NCI-H460 (cell line): ENCODE measurements at regions not wholly inside any gene's neighbourhood (a gene's known extent, or its start where the extent isn't known, plus 50 kb on each side); places are given as distances from the start of the nearest gene placed in this dataset.

Experiments used
- DNase-seq: peaks from one replicate; pipeline ENCODE4 v3.0.0-alpha.2; 2016; ENCODE audit warnings: low read depth; ENCODE audit errors: extremely low read depth

DNA sequence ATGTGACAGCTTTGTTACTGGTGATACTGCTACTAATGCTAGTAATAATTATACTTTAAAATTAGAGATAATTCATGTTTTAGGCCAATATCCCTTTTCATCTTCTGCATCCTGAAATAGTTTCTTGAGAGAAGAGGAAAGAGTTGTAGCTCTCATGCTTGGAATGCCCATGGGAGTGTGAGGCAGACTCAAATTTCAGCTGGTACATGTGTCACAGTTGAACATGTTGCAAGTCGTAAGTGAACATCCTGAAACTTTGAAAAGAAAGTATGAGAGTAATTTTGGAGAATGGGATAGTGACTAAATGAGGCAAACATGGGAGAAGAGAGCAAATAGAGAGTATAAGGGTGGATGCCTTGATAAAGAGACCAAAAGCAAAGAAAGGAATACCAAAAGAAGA, 168.0 kb downstream of the TMTC3 start:
- DNase-seq = no peak

DNA sequence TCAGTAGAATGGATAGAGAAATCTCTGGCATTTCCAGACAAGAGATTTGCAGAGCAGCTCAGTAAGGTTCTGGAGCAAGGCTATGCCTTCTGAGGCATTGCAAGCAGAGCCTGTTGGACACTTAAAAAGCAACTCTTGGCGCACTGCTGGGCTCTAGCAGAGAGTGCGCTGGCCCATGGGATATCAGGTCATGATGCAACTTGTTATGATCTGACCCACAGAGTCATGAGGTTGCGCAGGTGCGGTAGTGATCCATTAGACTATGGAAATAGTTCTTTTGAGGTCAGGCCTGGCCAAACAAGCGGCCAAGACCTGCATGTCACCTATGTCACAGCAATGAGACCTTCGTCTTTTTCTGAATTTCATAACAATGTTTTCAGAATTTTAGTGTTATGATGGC, 168.6 kb downstream of the TMTC3 start:
- DNase-seq = no peak

DNA sequence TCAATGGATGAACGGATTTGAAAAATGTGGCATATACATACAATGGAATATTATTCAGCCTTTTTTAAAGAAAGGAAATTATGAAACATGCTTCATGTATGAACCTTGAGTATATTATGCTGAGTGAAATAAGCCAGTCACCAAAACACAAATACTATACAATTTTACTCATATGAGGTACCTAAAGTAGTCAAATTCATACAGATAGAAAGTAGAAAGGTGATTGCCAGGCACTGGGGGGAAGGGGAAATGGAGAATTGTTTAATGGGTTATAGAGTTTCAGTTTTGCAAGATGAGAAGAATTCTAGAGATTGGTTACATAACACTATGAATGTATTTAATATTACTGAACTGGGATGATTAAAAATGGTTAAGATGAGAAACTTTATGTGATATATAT, 171.4 kb downstream of the TMTC3 start:
- DNase-seq = no peak

DNA sequence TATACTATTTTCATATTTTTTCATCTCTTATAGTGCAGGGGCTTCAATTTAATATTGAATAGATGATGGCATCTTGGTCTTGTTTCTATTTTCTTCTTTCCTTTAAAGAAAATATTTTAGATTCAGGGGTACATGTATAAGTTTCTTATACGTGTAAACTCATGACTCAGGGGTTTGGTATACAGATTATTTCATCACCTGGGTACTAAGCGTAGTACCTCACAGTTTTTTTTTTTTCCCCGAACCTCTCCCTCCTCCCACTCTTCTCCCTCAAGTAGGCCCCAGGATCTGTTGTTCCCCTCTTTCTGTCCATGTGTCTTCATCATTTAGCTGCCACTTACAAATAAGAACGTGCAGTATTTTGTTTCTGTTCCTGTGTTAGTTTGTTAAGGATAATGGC, 172.6 kb downstream of the TMTC3 start:
- DNase-seq = no peak

DNA sequence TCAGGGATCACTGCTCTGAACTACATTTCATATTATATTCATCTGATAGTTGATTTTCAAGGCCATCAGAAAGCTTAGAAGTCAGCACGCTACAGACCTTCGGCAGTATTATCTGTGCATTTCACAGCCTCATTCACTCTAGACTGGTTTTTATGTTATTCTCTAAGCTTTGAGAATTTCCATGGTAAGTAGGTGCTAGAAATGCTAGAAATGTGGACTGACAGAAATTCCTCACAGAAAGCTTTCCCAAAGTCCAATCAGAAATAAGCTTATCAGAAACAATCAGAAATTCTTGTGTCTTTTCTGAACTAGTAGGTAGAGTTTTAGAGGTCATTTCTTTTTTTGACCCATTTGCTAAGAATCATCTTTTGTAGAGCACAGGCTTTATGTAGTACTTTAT, 176.6 kb downstream of the TMTC3 start:
- no peak for DNase-seq

DNA sequence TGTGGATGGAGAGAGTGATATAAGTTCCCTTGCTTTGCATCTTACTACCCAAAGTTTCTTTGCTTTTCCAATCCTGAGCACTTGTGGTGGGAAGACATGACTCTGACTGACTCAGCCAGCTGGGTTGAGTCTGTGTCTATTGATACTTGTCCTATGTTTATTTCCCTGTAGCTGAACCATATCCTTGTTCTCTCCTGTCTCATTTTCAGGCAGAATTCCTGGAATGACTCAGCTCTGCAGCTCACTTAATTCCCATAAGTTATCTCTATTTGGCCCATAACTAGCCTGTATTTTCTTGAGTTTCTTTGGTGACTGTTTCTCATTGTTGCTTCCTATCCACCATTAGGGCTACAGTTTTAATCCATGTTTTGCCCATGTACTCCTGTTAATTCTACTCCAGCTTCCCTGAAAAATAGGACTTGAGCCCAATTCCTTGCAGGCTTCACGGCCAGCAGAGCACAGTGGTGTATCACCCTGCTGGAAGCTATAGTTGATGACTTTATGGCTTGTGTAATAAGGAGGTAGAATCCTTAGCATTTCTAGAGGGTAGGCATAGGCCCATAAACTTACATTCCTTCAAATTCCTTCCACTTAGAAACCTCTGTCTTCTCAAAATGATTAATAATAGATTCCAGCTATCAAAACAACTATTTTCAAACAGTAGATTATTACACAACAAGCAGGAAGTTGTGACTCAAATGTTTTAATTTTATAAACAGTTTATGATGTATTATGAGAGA, 183.1 kb downstream of the TMTC3 start:
- no peak for DNase-seq

DNA sequence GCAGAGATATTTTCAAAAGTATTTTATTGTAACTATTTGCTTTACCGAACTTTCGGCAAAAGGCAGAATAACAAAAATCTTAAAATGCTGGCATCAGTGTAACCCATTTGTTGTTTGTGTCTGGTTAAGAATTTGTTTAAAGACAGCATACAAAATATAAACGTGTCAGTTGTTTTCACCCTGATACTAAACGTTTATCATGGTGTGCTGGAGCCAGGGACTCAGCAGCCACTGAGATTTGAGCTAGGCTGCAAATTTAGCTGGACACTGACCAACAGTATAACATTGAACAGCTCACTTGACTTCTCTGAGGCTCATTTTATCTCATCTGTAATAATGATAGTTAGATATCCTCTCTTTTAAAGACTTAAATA, 183.7 kb downstream of the TMTC3 start:
- DNase-seq = no peak

DNA sequence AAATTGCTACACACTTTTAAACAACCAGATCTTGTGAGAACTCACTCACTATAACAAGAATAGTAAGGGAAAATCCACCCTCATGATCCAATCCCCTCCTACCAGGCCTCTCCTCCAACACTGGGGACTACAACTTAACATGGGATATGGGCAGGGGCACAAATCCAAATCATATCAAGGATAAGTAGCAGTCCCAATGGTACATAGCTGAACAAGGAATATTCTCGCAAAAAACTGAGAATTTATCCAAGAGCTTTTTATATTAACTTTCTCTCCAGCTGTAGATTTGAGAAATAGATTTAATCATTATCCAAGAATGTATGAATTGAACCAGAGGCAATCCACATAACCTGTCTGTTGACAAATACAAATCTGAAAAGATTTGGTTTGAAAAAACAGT, 185.2 kb downstream of the TMTC3 start:
- DNase-seq = no peak

DNA sequence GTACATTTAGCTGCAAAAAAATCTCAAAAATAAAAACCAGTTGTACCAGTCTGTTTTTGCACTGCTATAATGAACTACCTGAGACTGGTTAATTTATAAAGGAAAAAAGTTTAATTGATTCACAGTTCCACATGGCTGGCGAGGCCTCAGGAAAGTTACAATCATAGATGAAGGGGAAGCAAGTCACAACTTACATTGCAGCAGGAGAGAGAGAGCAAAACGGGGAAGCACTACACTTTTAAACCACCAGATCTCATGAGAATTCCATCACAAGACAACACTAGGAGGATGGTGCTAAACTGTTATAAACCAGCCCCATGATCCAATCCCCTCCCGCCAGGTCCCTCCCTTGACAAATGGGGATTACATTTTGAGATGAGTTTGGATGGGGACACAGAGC, 186.0 kb downstream of the TMTC3 start:
- DNase-seq = no peak

DNA sequence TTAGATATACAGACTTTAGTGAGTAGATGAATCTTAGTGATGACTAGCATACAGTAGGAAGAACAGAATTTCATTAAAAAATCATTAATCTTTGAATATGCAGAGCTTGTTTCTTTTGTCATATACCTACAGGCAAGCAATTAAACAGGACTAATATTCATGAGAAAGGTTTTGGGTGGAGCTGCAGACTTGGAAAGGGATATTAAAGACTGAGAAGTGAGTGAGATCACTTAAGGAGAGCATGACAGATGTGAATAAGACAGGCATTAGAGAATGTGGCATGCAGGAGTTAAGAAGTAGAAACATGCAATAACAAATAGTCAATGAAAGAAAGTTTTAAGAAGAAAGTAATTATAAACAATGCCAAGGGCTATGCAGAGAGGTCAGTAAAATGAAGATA, 187.7 kb downstream of the TMTC3 start:
- no peak for DNase-seq

DNA sequence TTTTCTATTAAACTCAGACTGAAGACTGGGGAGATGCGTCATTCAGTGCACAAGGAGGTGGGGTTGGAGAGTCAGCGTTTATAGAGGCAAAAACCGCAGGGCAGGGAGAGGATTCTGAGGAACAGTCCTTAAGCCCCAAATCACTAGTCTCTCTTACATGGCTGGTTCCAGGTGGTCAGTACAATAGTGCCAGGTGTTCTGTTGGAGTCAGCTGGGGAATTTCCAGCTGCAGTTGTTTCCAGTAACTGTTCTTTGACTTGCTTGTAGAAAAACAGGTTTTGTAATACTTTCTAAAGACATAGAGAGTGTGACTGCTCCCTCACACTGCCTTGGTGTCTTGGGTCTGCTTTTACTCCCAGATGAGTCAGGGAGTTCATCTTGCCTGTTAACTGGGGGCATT, 192.2 kb downstream of the TMTC3 start:
- no peak for DNase-seq

DNA sequence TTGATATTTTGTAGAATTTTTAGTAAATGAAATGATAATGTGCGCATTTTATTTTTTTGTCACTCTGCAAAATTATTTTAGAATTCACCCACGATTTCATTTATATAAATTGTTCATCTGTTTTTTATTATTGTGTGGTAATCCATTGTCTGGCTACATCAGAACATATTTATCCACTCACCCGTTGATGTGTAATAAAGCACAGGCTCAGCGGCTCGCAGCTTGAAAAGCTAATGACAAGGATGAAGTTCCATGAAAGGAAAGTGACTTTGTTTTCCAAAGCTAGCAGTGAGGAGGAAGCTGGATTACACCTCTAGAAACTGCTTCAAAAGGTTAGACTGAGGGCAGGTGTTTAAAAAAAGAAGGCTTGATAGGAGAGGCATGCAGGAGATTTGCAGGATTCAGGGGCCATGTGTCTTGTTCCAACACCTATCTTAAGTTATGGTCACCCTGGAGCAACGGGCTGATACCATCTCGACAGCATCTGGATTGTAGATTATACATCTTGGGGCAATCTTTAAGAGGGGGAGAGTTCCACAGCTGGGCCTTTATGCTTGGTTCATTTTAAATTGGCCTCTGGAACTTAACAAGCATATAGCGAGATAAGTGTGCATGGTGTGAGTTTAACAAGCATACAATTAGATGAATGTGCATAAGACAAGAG, 194.1 kb downstream of the TMTC3 start:
- no peak for DNase-seq

DNA sequence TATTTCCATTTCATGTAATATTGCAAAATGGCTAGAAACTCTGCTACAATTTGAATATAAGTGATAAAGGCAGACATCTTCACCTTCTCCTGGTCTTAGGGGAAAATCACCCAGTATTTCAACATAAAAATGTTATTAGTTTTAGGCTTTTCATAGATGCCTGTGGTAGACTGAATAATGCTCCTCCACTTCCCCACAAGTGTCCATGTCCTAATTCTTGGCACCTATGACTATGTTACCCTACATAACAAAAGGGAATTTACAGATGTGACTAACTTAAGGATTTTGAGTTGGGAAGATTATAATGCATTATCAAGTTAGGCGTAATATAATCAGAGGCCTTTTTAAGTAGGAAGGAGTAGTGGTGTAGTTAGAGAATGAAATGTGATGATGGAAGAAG, 196.4 kb downstream of the TMTC3 start:
- DNase-seq = no peak

DNA sequence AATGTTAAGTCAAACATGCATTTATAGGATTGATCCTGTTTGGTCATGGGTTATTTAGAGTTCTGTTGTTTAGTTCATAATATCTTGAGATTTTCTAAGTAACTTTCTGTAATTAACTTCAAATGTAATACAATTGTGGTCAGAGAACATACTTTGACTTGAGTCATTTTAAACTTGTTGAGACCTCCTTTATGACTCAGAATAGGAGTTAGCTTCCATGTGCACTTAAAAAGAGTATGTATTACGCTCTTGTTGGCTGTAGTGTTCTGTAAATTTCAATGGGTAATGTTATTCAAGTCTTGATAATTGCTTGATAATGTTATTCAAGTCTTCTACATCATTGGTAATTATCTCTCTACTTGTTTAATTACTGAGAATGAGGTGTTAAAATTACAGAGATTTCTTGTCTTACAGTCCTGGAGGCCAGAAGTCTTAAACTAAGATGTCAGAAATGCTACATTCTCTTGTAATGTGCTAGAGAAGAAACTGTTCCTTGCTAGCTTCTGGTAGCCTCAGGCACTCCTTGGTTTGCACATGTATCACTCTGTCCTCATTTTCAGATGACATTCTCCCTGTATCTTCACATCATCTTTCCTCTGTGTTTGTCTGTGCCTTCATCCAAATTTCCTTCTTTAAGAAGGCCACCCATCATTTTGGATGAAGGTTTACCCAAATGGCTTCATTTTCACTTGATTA, 197.3 kb downstream of the TMTC3 start:
- DNase-seq = no peak

DNA sequence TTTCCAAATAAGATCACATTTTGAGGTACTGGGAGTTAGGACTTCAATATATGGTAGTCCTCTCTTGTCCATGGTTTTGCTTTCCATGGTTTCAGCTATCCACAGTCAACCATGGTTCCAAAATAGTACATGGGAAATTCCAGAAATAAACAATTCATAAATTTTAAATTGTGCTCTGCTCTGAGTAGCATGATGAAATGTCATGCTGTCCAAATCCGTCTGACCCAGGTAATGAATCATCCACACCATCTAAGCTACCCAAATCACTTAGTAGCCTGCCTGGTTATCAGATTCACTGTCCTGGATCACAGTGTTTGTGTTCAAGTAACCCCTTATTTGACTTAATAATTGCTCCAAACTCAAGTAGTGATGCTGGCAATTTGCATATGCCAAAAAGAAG, 197.9 kb downstream of the TMTC3 start:
- no peak for DNase-seq

DNA sequence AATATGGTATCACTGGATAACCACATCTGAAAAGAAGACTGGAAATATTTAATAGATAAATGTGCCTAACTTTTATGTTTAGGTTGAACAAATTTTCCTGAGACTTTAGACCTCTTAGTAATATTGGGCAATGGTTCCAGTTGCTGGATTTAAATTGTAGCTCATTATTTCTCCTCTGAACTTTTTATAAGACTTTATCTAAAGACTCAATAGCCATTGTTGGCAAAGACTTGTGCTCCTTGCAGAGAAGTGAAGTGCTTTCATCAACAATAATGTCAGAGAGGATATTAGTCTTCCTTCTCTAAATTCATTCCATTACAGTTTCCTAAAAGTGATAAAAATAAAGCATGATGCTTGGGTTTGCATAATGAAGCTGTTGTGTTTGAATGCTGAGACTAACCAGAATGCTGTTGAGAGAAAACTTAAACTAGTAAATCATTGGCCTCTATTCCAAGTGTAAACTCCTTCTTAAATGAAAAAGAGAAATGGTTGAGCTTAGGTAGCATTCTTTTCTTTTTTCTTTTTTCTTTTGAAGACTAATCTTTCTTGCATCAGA, 200.2 kb downstream of the TMTC3 start:
- DNase-seq = no peak

DNA sequence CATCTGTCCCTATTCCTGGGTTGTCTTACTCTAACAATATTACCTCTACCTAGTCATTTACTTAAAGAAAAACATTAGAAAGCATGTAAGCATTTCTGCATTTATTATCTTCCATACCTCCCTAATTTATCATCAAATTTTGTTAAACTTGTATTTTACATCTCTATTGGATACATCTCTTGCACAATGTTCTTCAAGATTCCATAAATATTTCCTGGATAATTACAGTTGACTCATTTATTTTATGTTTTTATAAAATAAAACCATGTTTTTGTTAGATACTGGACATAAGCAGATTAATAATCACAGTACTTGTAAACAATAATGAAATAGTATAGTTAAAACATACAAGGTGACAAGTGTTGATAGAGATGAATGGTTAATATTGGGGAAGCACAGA, 209.0 kb downstream of the TMTC3 start:
- DNase-seq = no peak

DNA sequence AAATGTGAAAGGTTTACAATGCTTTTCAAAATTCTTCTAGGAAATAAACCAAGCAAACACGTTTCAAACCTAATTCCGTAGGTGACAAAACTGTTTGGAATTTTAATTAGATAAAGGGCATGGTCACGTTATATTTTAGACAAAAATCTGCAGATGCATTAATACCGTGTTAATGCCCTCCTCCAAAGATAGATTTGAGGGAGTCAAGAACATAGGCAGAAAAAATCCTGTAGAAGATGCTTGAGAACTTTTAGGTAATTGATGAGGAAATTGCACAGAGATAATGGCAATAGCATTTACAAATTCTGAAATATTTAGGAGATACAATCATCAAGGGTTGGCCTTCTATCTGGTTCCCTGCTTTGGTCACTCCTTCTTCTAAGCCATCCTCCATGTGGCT, 212.6 kb downstream of the TMTC3 start:
- no peak for DNase-seq

DNA sequence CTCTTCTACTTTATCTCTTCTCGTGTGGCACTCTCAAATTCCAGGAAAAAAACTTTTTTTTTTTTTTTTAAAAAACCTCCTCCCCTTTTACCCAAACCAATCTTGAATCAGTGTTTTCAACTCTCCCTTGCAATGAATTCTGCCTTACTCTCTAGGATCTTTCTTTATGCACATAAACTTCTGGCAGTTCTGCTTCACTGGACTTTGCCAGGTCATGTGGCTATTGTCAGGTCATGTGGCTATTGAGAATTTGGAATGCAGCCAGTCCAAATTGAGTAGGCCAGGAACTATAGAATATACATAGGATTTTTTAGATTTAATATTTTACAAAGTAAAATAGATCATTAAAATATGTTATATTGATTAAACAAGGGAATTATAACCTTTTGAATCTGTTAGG, 218.2 kb downstream of the TMTC3 start:
- no peak for DNase-seq

DNA sequence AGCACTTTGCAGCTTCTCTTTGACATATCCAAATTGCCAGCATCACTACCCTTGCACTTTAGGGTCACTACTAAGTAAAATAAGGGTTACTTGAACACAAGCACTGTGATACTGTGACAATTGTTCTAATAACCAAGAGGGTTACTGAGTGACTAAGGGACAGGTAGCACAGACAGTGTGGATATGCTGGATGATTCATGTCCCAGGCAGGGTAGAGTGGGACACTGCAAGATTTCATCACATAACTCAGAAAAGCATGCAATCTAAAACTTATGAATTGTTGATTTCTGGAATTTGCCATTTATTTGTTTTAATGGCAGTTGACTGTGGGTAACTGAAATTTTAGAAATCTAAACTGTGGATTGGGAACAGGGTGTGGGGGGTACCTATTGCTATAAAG, 218.8 kb downstream of the KITLG start:
- DNase-seq = no peak

DNA sequence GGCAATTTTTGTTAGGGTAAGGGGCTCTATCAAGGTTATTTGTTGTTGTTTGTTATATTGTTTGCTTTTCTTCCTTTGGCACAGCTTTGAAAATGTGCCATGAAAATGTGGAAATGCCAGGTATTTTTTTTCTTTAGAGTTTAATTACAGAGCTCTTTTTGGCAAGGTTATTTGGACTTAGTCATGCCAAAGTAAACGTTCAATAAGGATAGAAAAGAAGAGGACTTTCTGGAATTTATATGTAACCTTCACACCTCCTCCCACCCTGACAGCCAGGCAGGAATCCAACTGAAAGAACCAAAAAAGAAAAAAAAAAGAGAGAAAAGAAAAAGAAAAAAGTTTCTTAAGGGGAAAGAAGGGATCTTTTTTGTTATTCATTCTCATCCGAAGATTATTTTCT, 217.8 kb downstream of the KITLG start:
- no peak for DNase-seq

DNA sequence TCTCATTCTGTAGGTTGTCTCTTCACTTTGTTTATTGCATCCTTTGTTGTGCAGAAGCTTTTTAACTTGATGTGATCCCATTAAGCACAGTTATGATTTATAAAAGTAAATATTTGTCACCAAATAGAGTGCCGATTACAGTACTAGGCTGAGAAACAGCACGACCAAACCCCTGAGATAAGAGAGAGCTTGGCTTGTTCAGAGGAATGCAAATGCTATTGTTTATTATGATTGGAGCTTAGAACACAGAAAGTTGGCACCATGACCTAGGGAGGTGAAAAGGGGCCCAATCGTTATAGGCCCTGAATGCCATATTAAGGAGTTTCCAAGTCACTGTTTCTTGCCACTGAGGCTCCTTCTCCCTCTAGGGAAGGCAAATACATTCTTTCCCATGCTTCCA, 214.9 kb downstream of the KITLG start:
- no peak for DNase-seq
